GM12891 (cell line): ENCODE measurements at regions not wholly inside any gene's neighbourhood (a gene's known extent, or its start where the extent isn't known, plus 50 kb on each side); places are given as distances from the start of the nearest gene placed in this dataset.
"Not testable (repeated sequence)": the region's sequence is repeated elsewhere in the genome, so short reads cannot be mapped to it uniquely, and the experiment has no call there.

Experiments used
- DNase-seq: peaks from one replicate; pipeline ENCODE4 v3.0.0; 2011; ENCODE audit warnings: low spot score; ENCODE audit not compliant: insufficient read length
- FAIRE-seq: peaks from 2 replicates; lab custom pipeline; 2011; peaks lifted over from hg19 to GRCh38; lab: Jason Lieb, UNC
- PAX5 ChIP-seq: IDR thresholded peaks from 2 replicates; pipeline ENCODE4 v1.6.1; 2011; ENCODE audit warnings: low read length, moderate library complexity, mild to moderate bottlenecking; ENCODE audit not compliant: insufficient read depth, severe bottlenecking
- POLR2A ChIP-seq: IDR thresholded peaks from 2 replicates; pipeline ENCODE4 v1.6.1; 2011; ENCODE audit warnings: low read depth, low read length, control low read depth
- POLR2AphosphoS5 ChIP-seq: IDR thresholded peaks from 2 replicates; pipeline ENCODE4 v1.6.1; 2011; ENCODE audit warnings: low read depth, low read length, control low read depth
- POU2F2 ChIP-seq: IDR thresholded peaks from 2 replicates; pipeline ENCODE4 v1.6.1; 2011; ENCODE audit warnings: low read depth, mild to moderate bottlenecking, control low read depth, low read length, moderate library complexity
- SPI1 ChIP-seq: IDR thresholded peaks from 2 replicates; pipeline ENCODE4 v1.6.1; 2011; ENCODE audit warnings: low read depth, low read length, control low read depth
- TAF1 ChIP-seq: IDR thresholded peaks from 2 replicates; pipeline ENCODE4 v1.6.1; 2011; ENCODE audit warnings: low read depth, low read length, control low read depth

- DNase-seq, FAIRE-seq: not testable (repeated sequence)
These were observed 62.8 kb downstream of the RPS24 start for GRCh38 chr10:78096486-78096885.

- FAIRE-seq, DNase-seq: not testable (repeated sequence)
These were observed 68.9 kb downstream of the RPS24 start for GRCh38 chr10:78102593-78102992.

GRCh38 chr10:78109210-78109609, 75.5 kb downstream of the RPS24 start:
- FAIRE-seq (no peak), DNase-seq (no peak)
- no peak for TF ChIP-seq TAF1
- no peak for TF ChIP-seq POLR2A
- TF ChIP-seq PAX5 = no peak
- no peak for TF ChIP-seq SPI1
- no peak for TF ChIP-seq POU2F2
- no peak for TF ChIP-seq POLR2AphosphoS5

- FAIRE-seq (no peak), DNase-seq (no peak)
- no peak for TF ChIP-seq PAX5
- TF ChIP-seq SPI1 = no peak
- TF ChIP-seq POLR2AphosphoS5 = no peak
- TF ChIP-seq POU2F2 = no peak
- no peak for TF ChIP-seq POLR2A
These were observed 81.6 kb downstream of the RPS24 start for GRCh38 chr10:78115135-78115853.

GRCh38 chr10:78116361-78116760, 82.7 kb downstream of the RPS24 start:
- TF ChIP-seq POLR2AphosphoS5 (no peak), PAX5 (no peak), SPI1 (no peak), POLR2A (no peak), POU2F2 (no peak), TAF1 (no peak)
- no peak for FAIRE-seq
- DNase-seq = no peak

GRCh38 chr10:78118591-78118990, 84.9 kb downstream of the RPS24 start:
- DNase-seq (no peak), FAIRE-seq (no peak)
- TF ChIP-seq PAX5 = no peak
- TF ChIP-seq SPI1 = no peak
- no peak for TF ChIP-seq POLR2AphosphoS5

- DNase-seq (no peak), FAIRE-seq (no peak)
- TF ChIP-seq SPI1 (no peak), POLR2A (no peak), POU2F2 (no peak), TAF1 (no peak), POLR2AphosphoS5 (no peak), PAX5 (no peak)
These were observed 88.1 kb downstream of the RPS24 start for GRCh38 chr10:78121801-78122200.

GRCh38 chr10:78124167-78124566, 90.5 kb downstream of the RPS24 start:
- no peak for DNase-seq
- no peak for FAIRE-seq
- no peak for TF ChIP-seq TAF1
- TF ChIP-seq POLR2AphosphoS5 = no peak
- TF ChIP-seq PAX5 = no peak
- TF ChIP-seq POLR2A = no peak
- no peak for TF ChIP-seq SPI1
- TF ChIP-seq POU2F2 = no peak

- no peak for DNase-seq
- no peak for TF ChIP-seq POLR2AphosphoS5
- no peak for TF ChIP-seq SPI1
- TF ChIP-seq TAF1 = no peak
- no peak for TF ChIP-seq PAX5
- no peak for TF ChIP-seq POLR2A
- TF ChIP-seq POU2F2 = no peak
- no peak for FAIRE-seq
These were observed 95.5 kb downstream of the RPS24 start for GRCh38 chr10:78129211-78129610.

- DNase-seq (no peak), FAIRE-seq (no peak)
- TF ChIP-seq POU2F2 (no peak), SPI1 (no peak), TAF1 (no peak), PAX5 (no peak), POLR2AphosphoS5 (no peak), POLR2A (no peak)
These were observed 97.5 kb downstream of the RPS24 start for GRCh38 chr10:78130966-78131710.

GRCh38 chr10:78134773-78135306, 101.2 kb downstream of the RPS24 start:
- no peak for DNase-seq
- FAIRE-seq = no peak
- TF ChIP-seq PAX5 = no peak
- TF ChIP-seq POLR2AphosphoS5 = no peak
- no peak for TF ChIP-seq POU2F2
- TF ChIP-seq TAF1 = no peak
- no peak for TF ChIP-seq SPI1
- no peak for TF ChIP-seq POLR2A
